Suprapubic skin (tissue), 4 donors: ENCODE measurements at regions not wholly inside any gene's neighbourhood (a gene's known extent, or its start where the extent isn't known, plus 50 kb on each side); places are given as distances from the start of the nearest gene placed in this dataset.

Experiments used
- POLR2A ChIP-seq, 2 donors: fragments of 450-650 bp; IDR thresholded peaks; one replicate each; pipeline ENCODE4 v1.6.1; 2017; ENCODE audit warnings: antibody characterized with exemption in 2 of 2, mild to moderate bottlenecking in 2 of 2, moderate library complexity in 2 of 2
- POLR2AphosphoS5 ChIP-seq, 3 donors: sonication (generic); formaldehyde crosslinking; IDR thresholded peaks; one replicate each; pipeline ENCODE4 v1.6.1; 2017; ENCODE audit warnings: antibody characterized with exemption in 3 of 3
- TF ChIP-seq, protein P1 (sequence below), 2 donors: fragments of 200-600 bp in 1 of 2; fragments of 450-650 bp in 1 of 2; sonication (generic) in 1 of 2; IDR thresholded peaks; one replicate each; pipeline ENCODE4 v1.5.1; 2016 to 2019; ENCODE audit warnings: antibody characterized with exemption in 2 of 2, mild to moderate bottlenecking in 1 of 2, moderate library complexity in 1 of 2

DNA sequence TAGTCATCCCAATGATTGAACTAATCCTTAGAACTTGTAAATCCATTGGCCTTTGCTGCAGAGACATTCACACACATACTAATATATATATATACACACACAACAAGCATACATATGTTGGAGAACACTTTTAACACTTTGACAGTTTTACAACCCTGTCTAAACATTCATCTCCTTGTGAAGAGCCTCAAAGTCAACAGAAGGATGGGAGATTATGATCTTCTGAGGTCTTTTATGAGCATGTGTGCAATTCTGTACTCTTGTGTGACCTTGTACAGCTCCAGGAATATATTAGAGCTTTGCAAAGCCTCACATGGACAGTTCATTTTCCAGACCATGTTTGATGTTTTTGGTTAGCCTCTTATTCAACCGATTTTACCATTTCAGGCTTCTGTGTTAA is 589.0 kb downstream of the NXPH1 start:
- TF ChIP-seq, protein P1, sequence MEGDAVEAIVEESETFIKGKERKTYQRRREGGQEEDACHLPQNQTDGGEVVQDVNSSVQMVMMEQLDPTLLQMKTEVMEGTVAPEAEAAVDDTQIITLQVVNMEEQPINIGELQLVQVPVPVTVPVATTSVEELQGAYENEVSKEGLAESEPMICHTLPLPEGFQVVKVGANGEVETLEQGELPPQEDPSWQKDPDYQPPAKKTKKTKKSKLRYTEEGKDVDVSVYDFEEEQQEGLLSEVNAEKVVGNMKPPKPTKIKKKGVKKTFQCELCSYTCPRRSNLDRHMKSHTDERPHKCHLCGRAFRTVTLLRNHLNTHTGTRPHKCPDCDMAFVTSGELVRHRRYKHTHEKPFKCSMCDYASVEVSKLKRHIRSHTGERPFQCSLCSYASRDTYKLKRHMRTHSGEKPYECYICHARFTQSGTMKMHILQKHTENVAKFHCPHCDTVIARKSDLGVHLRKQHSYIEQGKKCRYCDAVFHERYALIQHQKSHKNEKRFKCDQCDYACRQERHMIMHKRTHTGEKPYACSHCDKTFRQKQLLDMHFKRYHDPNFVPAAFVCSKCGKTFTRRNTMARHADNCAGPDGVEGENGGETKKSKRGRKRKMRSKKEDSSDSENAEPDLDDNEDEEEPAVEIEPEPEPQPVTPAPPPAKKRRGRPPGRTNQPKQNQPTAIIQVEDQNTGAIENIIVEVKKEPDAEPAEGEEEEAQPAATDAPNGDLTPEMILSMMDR (IDR thresholded peaks at IDR 0.05) = no peak
- TF ChIP-seq POLR2AphosphoS5 (IDR thresholded peaks at IDR 0.05) (no peak), POLR2A (IDR thresholded peaks at IDR 0.05) (no peak)
